Activated CD4-positive, alpha-beta T cell treated with anti-CD3 and anti-CD28 coated beads for 36 hours (primary cell): ENCODE measurements at regions not wholly inside any gene's neighbourhood (a gene's known extent, or its start where the extent isn't known, plus 50 kb on each side); places are given as distances from the start of the nearest gene placed in this dataset.

Source experiments
- ATAC-seq: fragments of 200-7000 bp; cut with Tn5 transposase; one replicate; pipeline ENCODE4 v1.10.0; 2021; ENCODE audit warnings: mild to moderate bottlenecking, moderate library complexity
- CTCF ChIA-PET: fragments of 350-600 bp; sonication (Branson Sonifier 250); formaldehyde crosslinking; loops from one replicate; lab custom pipeline; 2021; ENCODE audit warnings: antibody characterized with exemption; lab: Charles Lee
- POLR2A ChIA-PET: fragments of 350-600 bp; sonication (Branson Sonifier 250); formaldehyde crosslinking; loops from one replicate; lab custom pipeline; 2021; ENCODE audit warnings: antibody characterized with exemption, inconsistent platforms; lab: Charles Lee
- DNase-seq: peaks from one replicate; pipeline ENCODE4 v3.0.0-alpha.2; 2020
- H3K27ac Mint-ChIP-seq: one replicate; pipeline ENCODE4 v1.8.0; 2021; ENCODE audit warnings: mixed read lengths
- H3K27me3 Mint-ChIP-seq: one replicate; pipeline ENCODE4 v1.8.0; 2021; ENCODE audit warnings: mixed read lengths
- H3K36me3 Mint-ChIP-seq: one replicate; pipeline ENCODE4 v1.8.0; 2021; ENCODE audit warnings: low read depth, mixed read lengths
- H3K4me1 Mint-ChIP-seq: one replicate; pipeline ENCODE4 v1.8.0; 2021; ENCODE audit warnings: mixed read lengths
- H3K4me3 Mint-ChIP-seq: one replicate; pipeline ENCODE4 v1.8.0; 2021; ENCODE audit warnings: mild to moderate bottlenecking, moderate library complexity, mixed read lengths
- H3K9me3 Mint-ChIP-seq: one replicate; pipeline ENCODE4 v1.8.0; 2021; ENCODE audit warnings: low read depth, mixed read lengths
- intact Hi-C, 2 experiments: fragments of 100-400 bp; cut with DNase I in 1 of 2; cut with micrococcal nuclease in 1 of 2; formaldehyde crosslinking; loops; one replicate each; pipeline versions ENCODE4 v1.14.2 to v1.15.1; 2022 to 2024; cut with DNase I, micrococcal nuclease

DNA sequence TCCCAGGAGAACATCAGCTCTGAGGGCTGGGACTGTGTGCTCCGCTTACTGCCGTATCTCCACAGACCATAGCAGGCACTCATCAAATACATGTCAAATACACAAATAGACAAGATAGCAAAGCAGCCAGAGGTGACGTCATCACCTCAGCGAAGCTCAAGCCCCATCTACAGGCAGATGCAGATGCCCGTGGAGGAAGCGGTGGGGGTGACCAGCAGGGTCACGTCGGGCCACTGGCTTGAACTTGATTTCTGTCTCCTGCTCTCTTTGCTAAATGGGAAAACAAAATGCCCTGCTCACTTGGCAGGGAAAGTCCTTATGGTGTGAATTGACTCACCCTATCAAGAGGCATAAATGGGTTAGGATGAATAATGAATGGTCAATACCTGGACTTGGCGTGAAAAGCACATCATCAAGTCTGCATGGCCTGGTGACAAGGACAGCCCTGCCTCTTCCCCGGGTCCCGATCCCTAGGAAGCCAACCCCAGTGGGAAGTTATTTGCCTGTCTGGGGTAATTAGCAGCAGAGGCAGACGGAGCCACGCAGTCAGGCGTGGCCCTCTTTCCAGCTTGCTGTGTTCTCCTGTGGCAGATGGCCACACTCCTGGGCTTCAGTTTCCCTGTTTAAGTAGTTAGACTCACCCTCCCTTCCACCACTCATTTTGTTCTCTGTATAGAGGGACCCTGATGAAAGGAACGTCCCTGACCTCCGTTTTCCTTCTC, 536.0 kb downstream of the NPHP4 start:
- ChIA-PET CTCF (no interaction called here), POLR2A (no interaction called here)
- Mint-ChIP-seq H3K4me3 (no peak overlapping the region), H3K27me3 (peaks cover 2% of the 10 kb centered on the region), H3K27ac (no peak overlapping the region), H3K9me3 (no peaks in the 10 kb centered on the region), H3K36me3 (no peaks in the 10 kb centered on the region), H3K4me1 (no peaks in the 10 kb centered on the region)
- DNase-seq (no peak), ATAC-seq (no peak)
- intact Hi-C loops, result no loop called here

DNA sequence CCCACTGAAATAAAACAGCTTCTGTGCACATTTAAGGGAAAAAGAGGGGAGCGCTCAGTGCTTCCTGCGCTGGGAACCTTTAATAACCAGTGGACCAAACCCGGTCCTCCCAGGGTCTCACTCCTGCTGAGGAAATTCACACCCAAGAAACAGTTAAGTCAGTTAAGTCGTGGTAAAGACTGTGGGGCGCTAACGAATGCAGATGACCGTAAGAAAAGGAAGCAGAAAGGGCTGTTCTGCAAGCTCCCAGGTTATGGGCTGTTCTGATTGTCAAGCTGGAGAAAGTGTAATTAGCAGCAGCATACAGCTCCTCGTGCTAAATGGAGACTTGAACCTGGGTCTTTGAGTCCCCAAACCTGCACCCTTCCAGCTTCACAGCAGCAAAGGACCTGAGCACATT, 536.6 kb downstream of the NPHP4 start:
- Mint-ChIP-seq H3K36me3 (no peaks in the 10 kb centered on the region), H3K9me3 (no peaks in the 10 kb centered on the region), H3K27me3 (peaks cover 2% of the 10 kb centered on the region), H3K27ac (no peak overlapping the region), H3K4me3 (no peak overlapping the region), H3K4me1 (no peaks in the 10 kb centered on the region)
- intact Hi-C loops, result no loop called here
- DNase-seq, result no peak
- POLR2A ChIA-PET, result no interaction called here
- CTCF ChIA-PET, result no interaction called here
- ATAC-seq, result no peak

DNA sequence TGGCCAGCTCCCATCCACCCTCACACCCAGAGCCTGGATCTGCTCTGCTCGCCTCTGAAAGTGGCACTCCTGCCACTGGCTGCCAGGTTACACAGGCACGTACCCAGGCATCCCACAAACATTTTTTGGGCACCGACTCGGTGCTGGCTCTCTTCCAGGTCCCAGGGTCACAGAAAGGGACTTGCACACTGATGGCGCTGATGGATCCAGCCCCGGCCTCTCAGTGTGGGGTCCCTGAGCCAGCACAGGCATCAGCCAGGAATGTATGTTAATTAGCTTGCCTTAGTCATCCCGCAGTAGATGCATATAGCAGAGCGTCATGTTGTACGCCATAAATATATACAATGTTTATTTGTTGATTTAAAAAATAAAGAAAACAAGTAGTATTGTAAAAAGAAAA, 537.2 kb downstream of the NPHP4 start:
- H3K27ac Mint-ChIP-seq, result no peak overlapping the region
- ChIA-PET POLR2A (no interaction called here), CTCF (no interaction called here)
- intact Hi-C loops, result no loop called here
- peaks cover 2% of the 10 kb centered on the region for H3K27me3 Mint-ChIP-seq
- no peaks in the 10 kb centered on the region for H3K9me3 Mint-ChIP-seq
- H3K4me3 Mint-ChIP-seq, result no peak overlapping the region
- no peaks in the 10 kb centered on the region for H3K36me3 Mint-ChIP-seq
- no peak for DNase-seq
- no peak for ATAC-seq
- no peaks in the 10 kb centered on the region for H3K4me1 Mint-ChIP-seq

DNA sequence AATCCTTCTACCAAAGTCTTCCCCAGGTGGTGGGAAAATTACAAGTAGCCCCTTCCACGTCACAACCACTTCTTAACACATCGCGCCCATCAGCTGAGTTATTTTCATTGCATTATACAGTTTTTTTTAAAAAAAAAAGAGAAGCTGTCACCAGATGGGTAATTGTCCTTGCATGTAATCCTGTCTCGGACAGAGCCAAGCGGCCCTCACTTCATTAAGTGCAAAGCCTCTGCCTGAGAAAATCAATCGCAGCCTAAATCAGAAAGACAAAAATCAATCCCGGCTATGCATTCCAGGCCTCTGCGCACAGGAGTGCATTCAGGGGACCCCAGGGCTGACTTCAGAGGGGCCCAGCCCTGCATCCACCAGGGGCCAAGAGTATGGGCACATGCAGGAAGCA, 538.9 kb downstream of the NPHP4 start:
- H3K9me3 Mint-ChIP-seq, result no peaks in the 10 kb centered on the region
- peaks cover 2% of the 10 kb centered on the region for H3K27me3 Mint-ChIP-seq
- intact Hi-C loops, result no loop called here
- ATAC-seq (no peak), DNase-seq (no peak)
- ChIA-PET CTCF (interaction anchor here (0.7 kb wide), 1 partner anchor 36 kb away, joined by 4 read pairs; no protein-coding TSS in a partner anchor), POLR2A (no interaction called here)
- H3K4me1 Mint-ChIP-seq, result no peaks in the 10 kb centered on the region
- no peaks in the 10 kb centered on the region for H3K36me3 Mint-ChIP-seq
- H3K27ac Mint-ChIP-seq, result no peak overlapping the region
- H3K4me3 Mint-ChIP-seq, result no peak overlapping the region

DNA sequence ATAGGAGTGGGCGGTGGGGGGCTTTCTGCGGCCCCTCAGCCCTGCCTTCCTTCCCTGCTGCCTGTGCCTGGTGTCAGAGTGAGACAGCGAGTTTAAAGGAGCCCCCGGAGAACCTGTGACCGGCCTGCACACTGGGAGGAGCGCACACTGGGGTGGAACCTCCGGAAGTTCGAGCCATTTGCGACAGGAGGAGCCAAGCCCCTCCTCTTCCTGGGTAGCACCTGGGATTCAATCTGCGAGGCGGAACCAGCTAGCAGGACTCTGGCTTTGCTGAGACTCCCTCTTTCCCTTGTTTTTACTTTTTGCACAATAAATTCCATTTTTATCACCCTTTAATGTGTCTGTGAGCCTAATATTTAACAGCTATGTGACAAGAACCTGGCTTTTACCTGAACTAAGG, 540.6 kb downstream of the NPHP4 start:
- CTCF ChIA-PET, result no interaction called here
- no peak overlapping the region for H3K4me3 Mint-ChIP-seq
- intact Hi-C loops, result no loop called here
- POLR2A ChIA-PET, result no interaction called here
- no peaks in the 10 kb centered on the region for H3K9me3 Mint-ChIP-seq
- H3K36me3 Mint-ChIP-seq, result no peaks in the 10 kb centered on the region
- no peak for DNase-seq
- no peak for ATAC-seq
- no peak overlapping the region for H3K27ac Mint-ChIP-seq
- H3K4me1 Mint-ChIP-seq, result no peaks in the 10 kb centered on the region
- H3K27me3 Mint-ChIP-seq, result peaks cover 3% of the 10 kb centered on the region

DNA sequence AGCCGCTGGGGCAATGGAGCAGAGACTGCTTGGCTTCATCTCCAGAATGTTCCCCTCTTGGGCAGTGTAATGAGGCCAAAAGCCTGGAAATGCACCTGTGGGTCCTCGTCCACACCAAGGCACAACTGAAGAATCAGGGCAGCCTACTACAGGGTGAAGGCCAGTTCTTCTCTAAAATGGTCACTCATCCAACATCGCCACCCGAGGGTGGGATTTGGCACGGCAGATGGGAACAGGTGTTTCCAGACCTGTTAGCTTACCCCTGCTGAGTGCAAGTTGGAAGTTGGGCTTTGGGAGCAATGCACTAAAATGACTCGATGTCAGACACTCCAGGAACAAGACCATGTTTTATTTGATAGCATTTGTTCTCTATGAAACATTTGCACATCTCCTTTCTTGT, 543.7 kb downstream of the NPHP4 start:
- H3K4me1 Mint-ChIP-seq, result peaks cover 2% of the 10 kb centered on the region
- no peaks in the 10 kb centered on the region for H3K9me3 Mint-ChIP-seq
- ChIA-PET POLR2A (no interaction called here), CTCF (interaction anchor here (0.7 to 0.8 kb wide), 2 partner anchors 42 to 906 kb away, joined by 3 read pairs; no protein-coding TSS in a partner anchor)
- H3K4me3 Mint-ChIP-seq, result no peak overlapping the region
- ATAC-seq (no peak), DNase-seq (peak; percentile 47)
- no peak overlapping the region for H3K27ac Mint-ChIP-seq
- peaks cover 3% of the 10 kb centered on the region for H3K27me3 Mint-ChIP-seq
- H3K36me3 Mint-ChIP-seq, result no peaks in the 10 kb centered on the region
- intact Hi-C loops, result loop anchor here in 1 of 2 experiments (2.0 kb wide), 1 partner anchor 796 kb away; no protein-coding TSS in a partner anchor

DNA sequence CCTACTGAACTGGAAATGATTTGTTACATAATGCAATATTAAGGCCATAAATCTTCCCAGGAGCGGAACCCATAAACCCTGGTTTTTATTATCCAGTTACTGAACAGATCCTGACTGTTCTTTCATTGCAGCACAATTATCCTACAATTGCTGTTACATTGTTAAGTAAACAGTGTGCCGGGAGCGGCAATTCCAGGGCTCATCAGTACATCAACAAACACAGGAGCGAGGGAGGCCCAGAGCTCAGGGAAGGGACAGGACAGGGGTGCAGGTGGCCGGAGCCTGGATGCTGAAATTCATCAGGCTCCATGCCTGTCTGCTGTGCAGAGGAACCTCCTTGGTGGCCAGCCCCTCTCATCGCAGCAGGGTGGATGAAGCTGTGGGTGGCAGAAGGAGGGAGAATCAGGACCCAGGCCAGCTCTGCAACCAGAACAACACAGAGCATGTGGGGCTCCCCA, 544.7 kb downstream of the NPHP4 start:
- no peak for ATAC-seq
- POLR2A ChIA-PET, result no interaction called here
- Mint-ChIP-seq H3K27me3 (peaks cover 2% of the 10 kb centered on the region), H3K27ac (no peak overlapping the region), H3K36me3 (no peaks in the 10 kb centered on the region), H3K4me3 (no peak overlapping the region), H3K9me3 (no peaks in the 10 kb centered on the region), H3K4me1 (peaks cover 2% of the 10 kb centered on the region)
- CTCF ChIA-PET, result interaction anchor here (0.6 to 0.7 kb wide), 2 partner anchors 16 to 43 kb away, joined by 3 read pairs; no protein-coding TSS in a partner anchor
- DNase-seq, result no peak
- intact Hi-C loops, result no loop called here

DNA sequence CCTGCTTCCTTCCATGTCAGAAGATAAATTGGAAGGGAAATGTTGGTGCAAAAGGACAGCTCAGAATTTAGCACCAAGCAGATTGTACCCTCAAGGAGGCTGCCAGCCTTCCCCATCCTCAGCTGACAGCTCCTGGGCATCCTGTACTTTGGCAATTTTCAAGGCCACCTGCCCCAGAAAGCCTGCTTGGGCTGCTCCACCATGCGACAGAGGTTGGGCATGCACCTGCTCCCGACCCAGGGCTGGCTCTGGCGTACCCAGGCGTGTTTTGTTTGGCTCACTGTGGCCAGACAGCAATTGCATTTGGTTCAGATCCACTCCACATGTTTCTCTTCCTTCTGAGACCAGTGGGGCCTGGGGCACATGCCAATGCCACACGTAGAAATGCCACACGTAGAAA, 547.8 kb downstream of the NPHP4 start:
- ATAC-seq (no peak), DNase-seq (no peak)
- ChIA-PET CTCF (no interaction called here), POLR2A (no interaction called here)
- Mint-ChIP-seq H3K27ac (no peak overlapping the region), H3K4me1 (peaks cover 2% of the 10 kb centered on the region), H3K36me3 (no peaks in the 10 kb centered on the region), H3K9me3 (no peaks in the 10 kb centered on the region), H3K27me3 (peaks cover 3% of the 10 kb centered on the region), H3K4me3 (no peak overlapping the region)
- intact Hi-C loops, result no loop called here

DNA sequence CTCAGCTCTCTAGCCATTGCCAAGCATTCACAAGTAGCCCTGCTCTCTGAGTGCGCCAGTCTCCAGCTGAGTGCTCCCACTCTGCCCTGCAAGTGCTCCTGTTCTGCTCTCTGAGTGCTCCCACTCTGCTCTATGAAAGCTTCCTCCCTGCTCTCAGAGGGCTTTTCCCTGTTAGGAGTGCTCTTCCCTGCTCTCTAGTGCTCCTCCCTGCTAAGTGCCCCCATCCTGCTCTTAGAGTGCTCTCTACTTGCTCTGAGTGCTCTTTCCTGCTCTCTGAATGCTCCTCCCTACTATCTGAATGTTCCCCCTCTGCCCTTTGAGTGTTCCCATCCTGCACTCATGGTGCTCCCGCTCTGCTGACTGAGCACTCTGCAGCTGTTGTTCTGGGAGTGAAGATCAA, 555.4 kb downstream of the NPHP4 start:
- H3K27ac Mint-ChIP-seq, result no peak overlapping the region
- H3K27me3 Mint-ChIP-seq, result peaks cover 5% of the 10 kb centered on the region
- no peak for ATAC-seq
- ChIA-PET CTCF (no interaction called here), POLR2A (no interaction called here)
- H3K4me1 Mint-ChIP-seq, result no peaks in the 10 kb centered on the region
- intact Hi-C loops, result no loop called here
- no peak overlapping the region for H3K4me3 Mint-ChIP-seq
- H3K36me3 Mint-ChIP-seq, result peaks cover 2% of the 10 kb centered on the region
- no peak for DNase-seq
- peaks cover 4% of the 10 kb centered on the region for H3K9me3 Mint-ChIP-seq

DNA sequence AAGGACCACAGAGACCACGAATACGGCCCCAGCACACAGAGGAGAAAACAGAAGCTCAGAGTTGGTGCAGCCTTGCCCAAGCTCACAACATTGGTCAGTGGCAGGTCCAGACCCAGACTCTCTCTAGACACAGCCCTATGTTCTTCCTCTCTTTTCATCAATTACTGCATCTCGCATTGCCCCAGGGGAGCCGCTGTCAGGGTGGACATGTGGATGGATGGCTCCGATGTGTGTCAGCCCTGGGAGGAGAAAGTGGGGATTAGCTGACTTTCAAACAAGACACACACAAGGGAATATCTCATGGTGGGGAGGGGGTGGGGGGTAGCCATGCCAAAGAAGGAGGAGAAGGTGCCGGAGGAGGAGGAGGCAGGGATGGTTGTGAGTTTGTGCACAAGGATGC, 556.8 kb downstream of the NPHP4 start:
- POLR2A ChIA-PET, result no interaction called here
- ATAC-seq (no peak), DNase-seq (no peak)
- CTCF ChIA-PET, result no interaction called here
- intact Hi-C loops, result no loop called here
- Mint-ChIP-seq H3K4me3 (no peak overlapping the region), H3K4me1 (peaks cover 4% of the 10 kb centered on the region), H3K27me3 (peaks cover 5% of the 10 kb centered on the region), H3K9me3 (peaks cover 4% of the 10 kb centered on the region), H3K36me3 (peaks cover 2% of the 10 kb centered on the region), H3K27ac (no peak overlapping the region)

DNA sequence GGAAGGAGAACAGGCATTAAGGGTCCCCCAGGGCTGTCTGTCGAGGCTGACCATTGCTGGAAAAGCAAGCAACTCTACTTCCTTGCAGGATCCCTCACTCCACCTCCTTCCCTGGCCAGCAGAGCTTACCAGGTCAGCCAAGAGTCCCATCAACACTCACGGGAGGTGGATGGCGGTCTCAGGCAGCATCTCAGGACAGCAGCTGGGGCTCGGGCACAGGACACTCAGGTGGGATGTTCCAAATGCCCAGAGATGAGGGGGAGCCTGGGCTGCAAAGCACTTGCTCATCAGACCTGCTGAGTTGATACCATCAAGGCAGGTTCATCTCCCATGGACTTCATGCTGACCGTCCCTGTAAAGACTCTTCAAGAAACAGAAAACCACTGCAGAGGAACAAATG, 559.8 kb downstream of the NPHP4 start:
- ATAC-seq (no peak), DNase-seq (no peak)
- peaks cover 11% of the 10 kb centered on the region for H3K27me3 Mint-ChIP-seq
- H3K36me3 Mint-ChIP-seq, result no peaks in the 10 kb centered on the region
- H3K4me1 Mint-ChIP-seq, result peaks cover 4% of the 10 kb centered on the region
- H3K9me3 Mint-ChIP-seq, result peaks cover 2% of the 10 kb centered on the region
- ChIA-PET CTCF (no interaction called here), POLR2A (no interaction called here)
- intact Hi-C loops, result no loop called here
- H3K27ac Mint-ChIP-seq, result no peak overlapping the region
- no peak overlapping the region for H3K4me3 Mint-ChIP-seq

DNA sequence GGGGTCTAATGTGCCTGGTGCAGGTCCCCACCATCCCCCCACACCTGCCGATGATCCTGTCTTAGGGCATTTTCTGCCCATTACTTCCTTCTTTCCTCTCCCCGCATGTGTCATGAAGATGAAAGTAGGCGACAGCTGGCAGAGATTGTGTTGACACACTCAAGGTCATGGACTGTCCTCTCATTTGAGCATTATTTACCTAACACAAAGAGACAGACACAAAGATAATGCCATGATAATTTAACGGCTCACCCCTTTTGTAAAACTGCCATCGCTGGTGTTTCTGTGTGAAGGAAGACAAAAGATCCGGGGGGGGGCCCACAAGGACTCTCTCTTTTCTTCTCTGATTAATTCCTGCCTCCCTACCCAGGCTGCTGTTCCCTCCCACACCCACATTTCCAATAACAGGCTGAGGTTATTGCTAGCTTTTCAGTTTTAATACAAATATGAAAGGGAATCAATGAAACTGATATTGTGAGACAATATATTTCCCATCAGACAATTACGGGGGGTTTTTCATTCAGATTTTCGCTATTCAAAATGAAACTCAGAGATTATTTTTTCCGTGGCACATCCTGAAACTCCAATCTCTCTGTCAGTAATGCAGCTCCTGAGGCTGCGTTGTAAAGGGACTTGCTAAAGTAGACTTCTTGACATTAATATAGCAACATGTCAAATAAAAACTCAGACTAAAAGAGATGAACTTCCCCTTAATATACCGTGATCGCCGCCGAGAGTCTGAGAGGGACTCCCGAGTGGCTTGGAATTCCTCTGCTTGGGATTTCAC, 561.1 kb downstream of the NPHP4 start:
- DNase-seq, result no peak
- Mint-ChIP-seq H3K4me3 (no peak overlapping the region), H3K27ac (no peak overlapping the region), H3K36me3 (no peaks in the 10 kb centered on the region), H3K9me3 (no peaks in the 10 kb centered on the region), H3K4me1 (peaks cover 4% of the 10 kb centered on the region), H3K27me3 (peaks cover 15% of the 10 kb centered on the region)
- POLR2A ChIA-PET, result no interaction called here
- CTCF ChIA-PET, result interaction anchor here (0.7 kb wide), 1 partner anchor 16 kb away, joined by 3 read pairs; no protein-coding TSS in a partner anchor
- intact Hi-C loops, result no loop called here
- ATAC-seq, result no peak
